T-helper 9 cell (primary cell): ENCODE measurements at regions not wholly inside any gene's neighbourhood (a gene's known extent, or its start where the extent isn't known, plus 50 kb on each side); places are given as distances from the start of the nearest gene placed in this dataset.

Experiments used
- DNase-seq: peaks from one replicate; pipeline ENCODE4 v3.0.0-alpha.2; 2020

DNA sequence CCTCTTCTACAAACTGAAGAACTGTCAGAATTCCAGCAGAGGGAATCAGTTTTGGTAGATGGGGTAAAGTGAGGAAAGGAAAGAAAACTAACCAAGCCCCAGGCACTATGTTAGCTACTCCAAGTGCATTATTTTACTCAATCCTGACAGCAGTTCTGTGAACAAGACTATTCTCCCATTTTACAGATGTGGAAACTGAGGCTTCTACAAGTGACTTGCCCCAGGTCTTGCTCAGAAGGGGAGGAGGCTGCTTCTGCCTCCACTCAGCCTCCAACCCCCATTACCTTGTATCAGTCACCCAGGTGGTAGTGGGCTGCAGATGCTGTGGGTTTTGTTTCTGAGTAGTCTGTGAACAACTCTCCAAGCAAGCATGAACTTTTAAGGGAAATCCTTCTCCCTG is 315.2 kb upstream of the MAF start:
- no peak for DNase-seq

GRCh38 chr16:79914961-79915720 is 314.6 kb upstream of the MAF start:
- no peak for DNase-seq

- DNase-seq: no peak
Observed at GRCh38 chr16:79912592-79913310, 312.2 kb upstream of the MAF start.

GRCh38 chr16:79911660-79912059 is 311.1 kb upstream of the MAF start:
- no peak for DNase-seq

GRCh38 chr16:79909571-79909970 is 309.0 kb upstream of the MAF start:
- no peak for DNase-seq

DNA sequence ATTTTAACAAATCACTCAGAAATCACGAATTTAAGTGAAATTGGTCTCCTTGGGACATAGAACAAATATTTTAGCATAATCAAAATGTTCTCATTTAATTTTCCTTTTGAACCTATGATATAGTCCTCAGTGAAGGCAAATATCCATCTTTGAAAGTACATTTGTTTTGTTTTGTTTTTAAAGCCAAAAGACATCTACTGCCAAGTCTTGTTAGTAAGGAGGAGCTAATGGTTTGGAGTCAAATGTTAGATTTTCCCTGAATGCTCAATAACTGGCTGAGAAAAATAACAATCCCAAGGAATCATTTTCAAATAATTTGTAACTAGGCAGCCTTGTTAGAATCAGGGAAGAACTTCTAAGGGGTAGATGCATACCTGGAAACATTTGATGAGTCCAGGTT is 302.9 kb upstream of the MAF start:
- no peak for DNase-seq

DNA sequence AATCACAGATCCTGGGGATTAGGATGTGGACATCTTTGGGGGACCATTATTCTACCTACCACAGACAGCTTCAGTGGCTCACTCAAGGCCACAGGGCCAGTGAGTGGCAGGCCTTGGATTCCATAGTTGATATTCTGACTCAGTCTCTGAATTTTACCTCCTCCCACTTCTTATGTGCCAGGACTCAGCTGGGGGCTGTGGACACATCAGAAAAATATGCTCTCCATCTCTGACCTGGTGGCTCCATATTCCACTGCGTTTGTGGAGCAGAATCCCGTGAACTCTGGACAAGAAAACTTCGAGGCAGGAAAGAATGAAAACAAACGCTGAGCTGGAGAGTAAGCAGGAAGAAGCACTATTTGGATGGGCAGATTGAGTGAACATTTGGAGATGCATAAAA is 301.8 kb upstream of the MAF start:
- DNase-seq: no peak

DNA sequence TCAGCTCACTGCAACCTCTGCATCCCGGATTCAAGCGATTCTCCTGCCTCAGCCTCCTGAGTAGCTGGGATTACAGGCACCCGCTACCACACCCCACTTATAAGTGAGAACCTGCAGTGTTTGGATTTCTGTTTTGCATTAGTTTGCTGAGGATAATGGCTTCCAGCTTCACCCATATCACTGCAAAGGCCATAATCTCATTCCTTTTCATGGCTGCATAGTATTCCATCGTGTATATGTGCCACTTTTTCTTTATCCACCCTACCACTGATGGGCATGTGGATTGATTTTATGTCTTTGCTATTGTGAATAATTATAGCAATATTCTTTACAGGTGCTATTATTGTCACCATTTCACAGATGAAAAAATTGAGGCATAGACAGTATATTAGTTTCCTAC is 301.0 kb upstream of the MAF start:
- DNase-seq: no peak

- no peak for DNase-seq
Observed at GRCh38 chr16:79899716-79900115, 299.2 kb upstream of the MAF start.

- no peak for DNase-seq
Observed at GRCh38 chr16:79899316-79899715, 298.8 kb upstream of the MAF start.

GRCh38 chr16:79898703-79899102 is 298.2 kb upstream of the MAF start:
- DNase-seq: no peak

GRCh38 chr16:79897453-79898146 is 297.1 kb upstream of the MAF start:
- DNase-seq: no peak

DNA sequence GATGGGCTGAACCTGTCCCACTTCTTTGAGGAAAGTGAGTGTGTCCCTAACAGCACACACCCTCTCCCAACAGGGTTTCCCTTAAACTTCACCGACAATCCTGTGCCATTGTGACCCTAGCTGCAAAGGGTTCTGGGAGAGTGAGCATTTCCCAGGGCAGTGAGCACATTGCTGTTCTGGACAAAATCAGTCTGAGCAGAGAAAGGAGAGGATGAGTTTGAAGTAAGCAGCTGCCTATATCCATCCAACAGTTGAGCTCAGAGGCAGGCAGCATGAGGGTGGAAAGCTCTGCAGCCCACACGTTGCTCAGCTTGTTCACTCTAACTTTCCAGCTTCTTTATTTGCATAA is 296.5 kb upstream of the MAF start:
- DNase-seq: no peak

- no peak for DNase-seq
Observed at GRCh38 chr16:79895917-79896203, 295.3 kb upstream of the MAF start.

GRCh38 chr16:79895053-79895916 is 294.7 kb upstream of the MAF start:
- no peak for DNase-seq

DNA sequence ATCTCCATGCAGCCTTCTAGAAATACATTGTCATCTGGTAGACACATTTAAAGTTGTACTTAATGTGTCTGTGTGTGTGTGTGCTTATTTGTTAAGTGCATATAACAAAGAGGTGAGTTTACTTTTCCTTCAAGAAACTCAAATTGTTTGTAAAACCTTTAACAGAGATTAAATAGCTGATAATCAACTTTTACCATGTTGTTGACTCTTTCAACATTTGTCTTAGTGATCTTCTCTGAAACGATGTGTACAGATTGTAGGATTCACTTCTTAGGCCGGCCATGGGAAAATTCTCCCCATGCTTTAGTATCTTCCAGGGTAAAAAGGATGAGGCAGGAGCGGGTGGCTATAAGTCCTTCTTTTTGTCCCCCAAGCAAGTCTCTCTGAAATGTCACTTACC is 292.9 kb upstream of the MAF start:
- DNase-seq: no peak

DNA sequence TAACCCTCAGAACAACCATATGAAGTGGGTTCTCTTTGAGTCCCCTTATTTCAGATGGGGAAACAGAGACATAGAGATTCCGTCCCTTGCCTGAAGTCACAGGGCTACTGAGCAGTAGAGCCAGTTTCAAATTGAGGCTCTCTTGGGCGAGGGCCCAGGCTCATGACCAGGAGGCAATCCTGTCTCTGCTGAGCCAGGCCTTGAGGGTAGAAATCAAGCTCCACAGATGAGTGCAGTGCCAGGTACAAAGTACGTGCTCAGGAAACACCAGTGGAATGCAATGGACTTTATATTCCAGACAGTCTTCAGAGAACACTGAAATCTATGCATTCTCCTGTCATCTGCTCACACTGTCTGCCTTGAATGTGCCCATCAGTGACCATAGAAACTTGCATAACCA is 291.7 kb upstream of the MAF start:
- no peak for DNase-seq

DNA sequence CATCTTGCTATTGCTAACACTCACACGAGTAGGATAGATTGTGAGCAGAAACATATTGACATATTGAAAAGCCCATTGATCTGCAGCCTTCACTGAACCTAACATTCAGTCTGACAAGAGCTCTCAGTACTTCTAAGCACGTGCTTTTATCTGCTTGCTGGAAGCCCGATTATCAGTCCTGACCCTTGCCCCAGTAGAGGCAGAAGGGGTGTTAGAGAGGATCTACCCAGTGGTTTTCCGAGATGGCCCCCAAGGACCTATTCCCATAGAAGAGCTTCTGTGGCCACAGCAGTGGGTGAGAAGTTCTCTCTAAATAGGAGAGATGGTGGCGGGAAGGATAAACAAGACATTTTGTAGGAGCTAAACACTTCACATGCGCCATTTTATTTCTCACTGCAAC is 290.9 kb upstream of the MAF start:
- no peak for DNase-seq

- DNase-seq: no peak
Observed at GRCh38 chr16:79887541-79888540, 287.3 kb upstream of the MAF start.

DNA sequence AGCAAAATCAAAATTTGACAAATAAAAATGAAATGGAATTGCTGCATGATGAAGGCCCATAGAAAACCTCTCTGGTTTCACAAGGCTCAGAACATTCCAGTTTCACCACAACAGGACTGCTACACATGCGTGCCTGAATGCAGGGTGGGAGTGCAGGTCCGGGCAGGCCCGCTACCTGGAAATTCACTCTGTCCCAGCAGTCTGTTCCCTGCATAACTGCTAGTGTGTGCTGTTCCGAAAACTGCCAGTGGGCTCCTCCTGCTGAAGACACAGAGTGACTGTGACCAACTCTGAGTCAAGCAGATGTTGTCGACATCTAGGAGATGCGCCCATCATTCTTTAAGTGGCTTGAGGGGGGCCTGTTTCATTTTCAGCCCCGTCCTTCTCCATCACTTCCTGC is 284.8 kb upstream of the MAF start:
- DNase-seq: no peak

DNA sequence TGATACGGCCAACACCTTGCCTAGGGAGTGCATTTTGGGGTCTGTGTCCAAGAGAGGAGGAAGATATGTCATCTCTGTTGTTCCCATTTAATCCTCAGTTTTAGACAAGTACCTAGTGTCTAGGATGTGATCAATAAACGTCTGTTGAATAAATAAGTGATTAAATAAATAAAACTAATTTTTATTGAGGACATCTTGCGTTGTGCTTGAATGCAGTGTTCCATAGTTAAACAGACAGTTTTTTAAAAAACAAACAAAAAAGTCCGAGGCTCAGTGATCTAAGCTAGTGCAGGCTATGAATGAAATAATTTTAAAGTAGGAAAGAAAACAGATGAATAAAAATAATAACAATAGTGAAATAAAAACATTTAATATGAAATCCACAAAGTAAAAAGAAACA is 283.0 kb upstream of the MAF start:
- DNase-seq: no peak
